Brain microvascular endothelial cell (primary cell): ENCODE measurements at regions not wholly inside any gene's neighbourhood (a gene's known extent, or its start where the extent isn't known, plus 50 kb on each side); places are given as distances from the start of the nearest gene placed in this dataset.
A peak's percentile ranks its signal among the peaks of the same experiment; 100 is the strongest.

Source experiments
- DNase-seq: peaks from one replicate; pipeline ENCODE4 v3.0.0-alpha.2; 2020
- H3K27ac ChIP-seq: fragments of 250-450 bp; sonication (Bioruptor Pico); 2 replicates; pipeline ENCODE4 v1.5.1; 2020; ENCODE audit warnings: mild to moderate bottlenecking, moderate library complexity
- H3K27me3 ChIP-seq: fragments of 250-450 bp; sonication (Bioruptor Pico); replicated peaks from 2 replicates; pipeline ENCODE4 v1.5.1; 2020; ENCODE audit warnings: mild to moderate bottlenecking
- H3K36me3 ChIP-seq: fragments of 250-450 bp; sonication (Bioruptor Pico); replicated peaks from 2 replicates; pipeline ENCODE4 v1.5.1; 2020; ENCODE audit warnings: mild to moderate bottlenecking
- H3K4me3 ChIP-seq: 2 replicates; pipeline ENCODE4 v1.5.1; 2011; ENCODE audit warnings: low read depth, mild to moderate bottlenecking, control low read depth, low read length, moderate library complexity
- in situ Hi-C: cut with HindIII; loops from 2 replicates; pipeline ENCODE4 v1.10.0; 2017; ENCODE audit warnings: low sequenced_read_pairs, low pct_ligation_motif_present
- TF ChIP-seq, protein P1 (sequence below): IDR thresholded peaks from 2 replicates; pipeline ENCODE4 v1.5.1; 2011; ENCODE audit warnings: low read depth, mild to moderate bottlenecking, moderate library complexity, low read length, control low read depth, inconsistent platforms; ENCODE audit errors: missing control alignments

DNA sequence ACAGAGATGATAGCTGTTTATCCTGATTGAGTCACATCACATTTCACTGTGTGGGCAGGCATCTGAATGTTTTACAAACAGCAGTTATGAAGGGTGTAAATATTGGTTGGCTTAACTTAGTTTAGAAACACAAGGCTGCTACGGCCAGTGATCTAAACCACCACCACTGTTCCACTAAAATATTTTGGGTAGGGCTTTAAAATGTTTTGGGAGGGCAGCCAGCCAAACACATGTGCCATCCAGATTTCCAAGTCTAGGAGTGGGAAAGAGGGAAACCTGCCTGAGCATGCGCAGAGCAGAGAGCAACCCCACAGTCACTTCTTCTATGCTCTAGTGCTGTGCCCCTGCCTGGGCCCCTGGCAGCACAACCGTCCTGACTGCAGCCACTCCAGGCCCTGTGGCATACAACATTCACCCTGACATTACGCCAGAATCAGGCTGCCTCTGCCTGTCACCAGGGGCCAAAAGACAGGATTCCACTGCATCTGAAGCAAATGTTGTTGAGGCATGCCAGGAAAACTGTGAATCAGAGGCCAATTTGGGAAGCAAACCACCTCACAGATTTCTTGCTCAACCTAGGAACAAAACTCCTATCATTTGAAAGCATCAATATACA is 74.8 kb upstream of the COL5A2 start:
- no peak overlapping the region for H3K4me3 ChIP-seq
- H3K27me3 ChIP-seq, result no peaks in the 10 kb centered on the region
- peak; percentile 30 for DNase-seq
- no peaks in the 10 kb centered on the region for H3K36me3 ChIP-seq
- in situ Hi-C loops, result no loop called here
- peak overlapping the region; percentile 45 for H3K27ac ChIP-seq
- TF ChIP-seq, protein P1, sequence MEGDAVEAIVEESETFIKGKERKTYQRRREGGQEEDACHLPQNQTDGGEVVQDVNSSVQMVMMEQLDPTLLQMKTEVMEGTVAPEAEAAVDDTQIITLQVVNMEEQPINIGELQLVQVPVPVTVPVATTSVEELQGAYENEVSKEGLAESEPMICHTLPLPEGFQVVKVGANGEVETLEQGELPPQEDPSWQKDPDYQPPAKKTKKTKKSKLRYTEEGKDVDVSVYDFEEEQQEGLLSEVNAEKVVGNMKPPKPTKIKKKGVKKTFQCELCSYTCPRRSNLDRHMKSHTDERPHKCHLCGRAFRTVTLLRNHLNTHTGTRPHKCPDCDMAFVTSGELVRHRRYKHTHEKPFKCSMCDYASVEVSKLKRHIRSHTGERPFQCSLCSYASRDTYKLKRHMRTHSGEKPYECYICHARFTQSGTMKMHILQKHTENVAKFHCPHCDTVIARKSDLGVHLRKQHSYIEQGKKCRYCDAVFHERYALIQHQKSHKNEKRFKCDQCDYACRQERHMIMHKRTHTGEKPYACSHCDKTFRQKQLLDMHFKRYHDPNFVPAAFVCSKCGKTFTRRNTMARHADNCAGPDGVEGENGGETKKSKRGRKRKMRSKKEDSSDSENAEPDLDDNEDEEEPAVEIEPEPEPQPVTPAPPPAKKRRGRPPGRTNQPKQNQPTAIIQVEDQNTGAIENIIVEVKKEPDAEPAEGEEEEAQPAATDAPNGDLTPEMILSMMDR, result no peak

DNA sequence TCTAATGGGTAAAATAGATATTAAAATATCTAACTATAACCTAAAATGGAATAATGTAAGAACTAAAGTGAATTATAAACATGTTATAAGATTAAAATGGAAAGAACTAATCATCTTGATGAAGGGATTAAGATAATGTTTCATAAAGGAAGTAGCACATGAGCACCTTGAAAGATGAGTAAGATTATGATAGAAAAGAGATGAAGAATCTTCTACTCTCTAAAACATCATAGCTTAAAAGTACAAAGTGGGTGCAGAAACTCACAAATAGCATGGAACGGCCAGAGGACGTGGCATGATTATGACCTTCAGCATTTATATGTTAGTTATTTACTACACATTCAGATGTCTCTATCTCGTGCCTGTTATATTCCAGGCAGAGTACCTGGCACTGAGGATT is 76.2 kb upstream of the COL5A2 start:
- no peak for DNase-seq
- in situ Hi-C loops, result no loop called here
- Histone ChIP-seq H3K27me3 (no peaks in the 10 kb centered on the region), H3K36me3 (no peaks in the 10 kb centered on the region), H3K4me3 (no peak overlapping the region), H3K27ac (no peak overlapping the region)
- TF ChIP-seq, protein P1, result no peak

DNA sequence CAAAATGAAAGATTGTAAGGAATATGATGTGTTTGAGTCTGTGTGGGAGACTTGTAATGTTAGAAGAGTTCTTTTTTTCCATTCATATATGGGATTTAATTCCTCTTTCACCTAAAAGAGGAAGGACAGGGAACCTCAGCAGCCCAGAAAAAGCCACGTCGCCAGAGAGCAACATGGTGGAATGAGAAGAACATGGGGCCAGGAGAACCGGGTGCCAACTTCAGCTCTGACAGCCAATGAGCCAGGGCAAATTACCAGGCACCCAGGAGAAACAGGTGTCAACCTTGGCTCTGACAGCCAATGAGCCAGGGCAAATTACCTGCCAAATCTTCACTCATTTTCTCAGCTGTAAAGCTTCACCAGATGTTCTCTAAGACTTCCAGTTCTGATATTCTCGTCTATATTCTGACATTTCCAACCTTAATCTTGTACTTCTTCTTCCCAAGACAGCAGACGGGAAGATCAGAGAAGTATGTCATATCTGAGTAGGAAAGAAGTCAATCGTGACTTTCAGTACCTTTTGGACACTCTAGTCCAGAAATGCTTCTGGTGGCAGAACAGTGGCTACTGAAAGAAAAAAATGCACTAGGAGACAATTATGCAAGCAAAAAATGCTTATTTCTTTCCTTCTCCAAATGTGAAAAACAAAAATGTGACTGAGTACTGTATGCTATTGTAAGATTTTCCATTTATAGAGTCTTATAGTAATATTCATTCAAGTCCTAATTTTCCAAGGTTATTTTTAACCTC is 79.2 kb upstream of the COL5A2 start:
- in situ Hi-C loops, result no loop called here
- no peaks in the 10 kb centered on the region for H3K36me3 ChIP-seq
- H3K27ac ChIP-seq, result no peak overlapping the region
- TF ChIP-seq, protein P1, result no peak
- no peak overlapping the region for H3K4me3 ChIP-seq
- no peaks in the 10 kb centered on the region for H3K27me3 ChIP-seq
- DNase-seq, result no peak

DNA sequence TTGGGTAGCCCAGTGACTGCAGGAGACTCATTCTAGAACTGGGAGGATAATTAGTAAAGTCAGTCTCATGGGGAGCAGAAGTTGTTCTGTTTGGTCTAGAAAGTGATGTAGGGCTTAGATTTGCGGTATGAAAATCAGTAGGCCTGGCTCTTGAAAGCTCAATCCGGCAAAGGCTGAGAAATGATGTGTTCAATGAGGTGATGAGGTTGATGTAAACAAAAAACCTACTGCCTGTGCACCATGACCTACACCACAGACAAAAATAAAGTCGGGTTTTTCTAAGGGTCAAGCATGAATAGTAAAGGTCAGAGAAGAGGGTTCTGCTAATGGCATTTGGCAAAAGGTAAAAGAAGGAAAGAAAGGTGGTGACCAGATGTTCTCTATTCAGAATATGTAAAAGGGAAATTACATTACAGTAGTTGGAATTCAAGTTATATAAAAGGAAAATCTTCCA is 80.8 kb upstream of the COL5A2 start:
- no peaks in the 10 kb centered on the region for H3K36me3 ChIP-seq
- no peak for DNase-seq
- H3K4me3 ChIP-seq, result no peak overlapping the region
- in situ Hi-C loops, result no loop called here
- no peaks in the 10 kb centered on the region for H3K27me3 ChIP-seq
- no peak overlapping the region for H3K27ac ChIP-seq
- TF ChIP-seq, protein P1, result no peak

DNA sequence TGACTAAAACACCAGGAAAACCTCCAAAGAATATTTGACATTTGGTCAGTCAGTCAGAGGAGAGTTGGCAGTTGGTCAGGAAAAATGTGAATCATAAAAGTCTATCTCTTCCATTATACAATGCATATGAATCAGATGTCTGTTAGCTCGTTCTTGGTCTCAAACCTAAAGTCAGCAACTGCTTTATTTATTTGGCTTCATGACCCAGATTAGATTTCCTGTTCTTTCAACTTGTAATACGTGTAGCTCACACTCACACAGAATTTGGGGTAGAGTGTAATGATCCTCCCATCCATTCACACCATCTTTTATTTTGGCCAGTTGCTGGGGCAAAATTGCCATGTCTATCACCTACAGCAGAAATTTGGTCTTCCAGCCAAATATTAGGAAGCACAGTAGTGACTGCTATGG is 81.9 kb upstream of the COL5A2 start:
- H3K4me3 ChIP-seq, result no peak overlapping the region
- TF ChIP-seq, protein P1, result no peak
- H3K36me3 ChIP-seq, result no peaks in the 10 kb centered on the region
- H3K27ac ChIP-seq, result peak overlapping the region; percentile 68
- peak; percentile 79 for DNase-seq
- in situ Hi-C loops, result no loop called here
- H3K27me3 ChIP-seq, result no peaks in the 10 kb centered on the region

DNA sequence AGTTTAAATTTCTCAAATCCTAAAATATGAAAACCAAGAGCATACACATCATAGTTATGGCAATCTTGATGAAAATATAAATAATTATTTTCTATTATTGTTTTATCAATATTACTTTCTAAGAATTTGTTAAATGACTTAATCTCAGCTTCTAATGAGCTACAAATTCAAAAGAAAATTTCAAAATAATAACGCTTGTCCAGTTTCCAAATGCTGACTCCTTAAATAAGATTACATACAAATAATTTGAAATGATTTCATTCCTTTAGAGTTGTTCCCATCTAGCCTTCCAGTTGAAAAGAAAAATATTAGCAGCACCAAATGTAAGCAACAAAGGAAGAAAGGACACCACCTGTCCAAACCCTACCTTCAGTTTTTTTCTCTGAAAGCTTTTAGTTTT is 82.4 kb upstream of the COL5A2 start:
- no peak for DNase-seq
- in situ Hi-C loops, result no loop called here
- TF ChIP-seq, protein P1, result no peak
- Histone ChIP-seq H3K4me3 (no peak overlapping the region), H3K27ac (peak overlapping the region; percentile 68), H3K36me3 (no peaks in the 10 kb centered on the region), H3K27me3 (no peaks in the 10 kb centered on the region)
